ENCODE measurements at regions not wholly inside any gene's neighbourhood (a gene's known extent, or its start where the extent isn't known, plus 50 kb on each side); places are given as distances from the start of the nearest gene placed in this dataset.

DNA sequence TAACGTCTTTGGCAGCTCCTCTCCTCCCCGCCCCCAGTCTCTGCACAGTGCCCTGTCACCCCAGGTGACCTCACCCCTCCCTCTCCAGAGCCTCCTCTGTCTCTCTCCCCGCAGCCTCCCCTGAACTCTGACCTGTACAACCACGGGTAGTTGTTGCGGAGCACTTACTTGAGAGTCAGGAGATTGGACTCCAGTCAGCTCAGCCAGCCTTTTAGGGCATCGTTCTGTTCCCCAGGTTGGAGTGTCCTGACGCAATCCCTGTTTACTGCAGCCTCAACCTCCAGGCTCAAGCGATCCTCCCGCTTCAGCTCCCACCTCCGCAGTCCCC lies 177.7 kb downstream of the UACA start (continued):
- TF ChIP-seq, protein P1, sequence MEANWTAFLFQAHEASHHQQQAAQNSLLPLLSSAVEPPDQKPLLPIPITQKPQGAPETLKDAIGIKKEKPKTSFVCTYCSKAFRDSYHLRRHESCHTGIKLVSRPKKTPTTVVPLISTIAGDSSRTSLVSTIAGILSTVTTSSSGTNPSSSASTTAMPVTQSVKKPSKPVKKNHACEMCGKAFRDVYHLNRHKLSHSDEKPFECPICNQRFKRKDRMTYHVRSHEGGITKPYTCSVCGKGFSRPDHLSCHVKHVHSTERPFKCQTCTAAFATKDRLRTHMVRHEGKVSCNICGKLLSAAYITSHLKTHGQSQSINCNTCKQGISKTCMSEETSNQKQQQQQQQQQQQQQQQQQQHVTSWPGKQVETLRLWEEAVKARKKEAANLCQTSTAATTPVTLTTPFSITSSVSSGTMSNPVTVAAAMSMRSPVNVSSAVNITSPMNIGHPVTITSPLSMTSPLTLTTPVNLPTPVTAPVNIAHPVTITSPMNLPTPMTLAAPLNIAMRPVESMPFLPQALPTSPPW (CRISPR knock-in tag; IDR thresholded peaks at IDR 0.05): no peak
- TF ChIP-seq, protein P2, sequence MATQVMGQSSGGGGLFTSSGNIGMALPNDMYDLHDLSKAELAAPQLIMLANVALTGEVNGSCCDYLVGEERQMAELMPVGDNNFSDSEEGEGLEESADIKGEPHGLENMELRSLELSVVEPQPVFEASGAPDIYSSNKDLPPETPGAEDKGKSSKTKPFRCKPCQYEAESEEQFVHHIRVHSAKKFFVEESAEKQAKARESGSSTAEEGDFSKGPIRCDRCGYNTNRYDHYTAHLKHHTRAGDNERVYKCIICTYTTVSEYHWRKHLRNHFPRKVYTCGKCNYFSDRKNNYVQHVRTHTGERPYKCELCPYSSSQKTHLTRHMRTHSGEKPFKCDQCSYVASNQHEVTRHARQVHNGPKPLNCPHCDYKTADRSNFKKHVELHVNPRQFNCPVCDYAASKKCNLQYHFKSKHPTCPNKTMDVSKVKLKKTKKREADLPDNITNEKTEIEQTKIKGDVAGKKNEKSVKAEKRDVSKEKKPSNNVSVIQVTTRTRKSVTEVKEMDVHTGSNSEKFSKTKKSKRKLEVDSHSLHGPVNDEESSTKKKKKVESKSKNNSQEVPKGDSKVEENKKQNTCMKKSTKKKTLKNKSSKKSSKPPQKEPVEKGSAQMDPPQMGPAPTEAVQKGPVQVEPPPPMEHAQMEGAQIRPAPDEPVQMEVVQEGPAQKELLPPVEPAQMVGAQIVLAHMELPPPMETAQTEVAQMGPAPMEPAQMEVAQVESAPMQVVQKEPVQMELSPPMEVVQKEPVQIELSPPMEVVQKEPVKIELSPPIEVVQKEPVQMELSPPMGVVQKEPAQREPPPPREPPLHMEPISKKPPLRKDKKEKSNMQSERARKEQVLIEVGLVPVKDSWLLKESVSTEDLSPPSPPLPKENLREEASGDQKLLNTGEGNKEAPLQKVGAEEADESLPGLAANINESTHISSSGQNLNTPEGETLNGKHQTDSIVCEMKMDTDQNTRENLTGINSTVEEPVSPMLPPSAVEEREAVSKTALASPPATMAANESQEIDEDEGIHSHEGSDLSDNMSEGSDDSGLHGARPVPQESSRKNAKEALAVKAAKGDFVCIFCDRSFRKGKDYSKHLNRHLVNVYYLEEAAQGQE (IDR thresholded peaks at IDR 0.05; ENCODE audit: borderline replicate concordance): no peak
- TF ChIP-seq, protein P2 (CRISPR knock-in tag; IDR thresholded peaks at IDR 0.05; ENCODE audit: low read depth): no peak
- TF ChIP-seq GTF2E2 (tag; IDR thresholded peaks at IDR 0.05) (no peak), THRAP3 (IDR thresholded peaks at IDR 0.05; ENCODE audit: borderline replicate concordance) (no peak)
- TF ChIP-seq, protein P3, sequence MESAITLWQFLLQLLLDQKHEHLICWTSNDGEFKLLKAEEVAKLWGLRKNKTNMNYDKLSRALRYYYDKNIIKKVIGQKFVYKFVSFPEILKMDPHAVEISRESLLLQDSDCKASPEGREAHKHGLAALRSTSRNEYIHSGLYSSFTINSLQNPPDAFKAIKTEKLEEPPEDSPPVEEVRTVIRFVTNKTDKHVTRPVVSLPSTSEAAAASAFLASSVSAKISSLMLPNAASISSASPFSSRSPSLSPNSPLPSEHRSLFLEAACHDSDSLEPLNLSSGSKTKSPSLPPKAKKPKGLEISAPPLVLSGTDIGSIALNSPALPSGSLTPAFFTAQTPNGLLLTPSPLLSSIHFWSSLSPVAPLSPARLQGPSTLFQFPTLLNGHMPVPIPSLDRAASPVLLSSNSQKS (CRISPR knock-in tag; IDR thresholded peaks at IDR 0.05): no peak
- TF ChIP-seq, protein P4, sequence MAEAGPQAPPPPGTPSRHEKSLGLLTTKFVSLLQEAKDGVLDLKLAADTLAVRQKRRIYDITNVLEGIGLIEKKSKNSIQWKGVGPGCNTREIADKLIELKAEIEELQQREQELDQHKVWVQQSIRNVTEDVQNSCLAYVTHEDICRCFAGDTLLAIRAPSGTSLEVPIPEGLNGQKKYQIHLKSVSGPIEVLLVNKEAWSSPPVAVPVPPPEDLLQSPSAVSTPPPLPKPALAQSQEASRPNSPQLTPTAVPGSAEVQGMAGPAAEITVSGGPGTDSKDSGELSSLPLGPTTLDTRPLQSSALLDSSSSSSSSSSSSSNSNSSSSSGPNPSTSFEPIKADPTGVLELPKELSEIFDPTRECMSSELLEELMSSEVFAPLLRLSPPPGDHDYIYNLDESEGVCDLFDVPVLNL (CRISPR knock-in tag; IDR thresholded peaks at IDR 0.05; ENCODE audit: low read depth): no peak
